PC-9 (cell line): ENCODE measurements at regions not wholly inside any gene's neighbourhood (a gene's known extent, or its start where the extent isn't known, plus 50 kb on each side); places are given as distances from the start of the nearest gene placed in this dataset.

Source experiments
- EZH2 ChIP-seq: fragments of 200-600 bp; sonication (generic); IDR thresholded peaks from 2 replicates; pipeline ENCODE4 v1.8.0; 2017; ENCODE audit warnings: antibody characterized with exemption, low read depth
- TF ChIP-seq, protein P1 (sequence below): fragments of 200-600 bp; sonication (generic); conservative IDR thresholded peaks from 2 replicates; pipeline ENCODE4 v1.6.1; 2017; ENCODE audit warnings: mixed run types, antibody characterized with exemption, mild to moderate bottlenecking, moderate library complexity

DNA sequence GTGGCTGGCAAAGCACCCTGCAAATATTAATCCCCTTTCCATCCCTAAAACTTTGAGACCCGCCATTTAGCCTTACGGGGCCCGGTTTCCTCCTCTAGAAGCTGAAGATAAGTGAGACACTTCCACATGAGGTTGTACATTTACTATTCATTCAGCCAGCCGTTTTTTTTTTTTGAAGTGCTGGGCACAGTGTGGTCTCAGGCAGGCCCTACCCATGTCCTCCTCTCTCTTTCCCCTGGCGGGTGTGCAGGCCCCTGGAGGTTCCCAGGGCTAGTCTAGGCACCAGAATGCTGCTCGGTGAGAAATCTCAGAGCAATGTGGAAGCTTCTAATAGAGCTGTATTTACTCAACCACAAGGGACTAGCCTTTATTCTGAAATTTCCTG lies 107.4 kb upstream of the LARP1 start:
- TF ChIP-seq, protein P1, sequence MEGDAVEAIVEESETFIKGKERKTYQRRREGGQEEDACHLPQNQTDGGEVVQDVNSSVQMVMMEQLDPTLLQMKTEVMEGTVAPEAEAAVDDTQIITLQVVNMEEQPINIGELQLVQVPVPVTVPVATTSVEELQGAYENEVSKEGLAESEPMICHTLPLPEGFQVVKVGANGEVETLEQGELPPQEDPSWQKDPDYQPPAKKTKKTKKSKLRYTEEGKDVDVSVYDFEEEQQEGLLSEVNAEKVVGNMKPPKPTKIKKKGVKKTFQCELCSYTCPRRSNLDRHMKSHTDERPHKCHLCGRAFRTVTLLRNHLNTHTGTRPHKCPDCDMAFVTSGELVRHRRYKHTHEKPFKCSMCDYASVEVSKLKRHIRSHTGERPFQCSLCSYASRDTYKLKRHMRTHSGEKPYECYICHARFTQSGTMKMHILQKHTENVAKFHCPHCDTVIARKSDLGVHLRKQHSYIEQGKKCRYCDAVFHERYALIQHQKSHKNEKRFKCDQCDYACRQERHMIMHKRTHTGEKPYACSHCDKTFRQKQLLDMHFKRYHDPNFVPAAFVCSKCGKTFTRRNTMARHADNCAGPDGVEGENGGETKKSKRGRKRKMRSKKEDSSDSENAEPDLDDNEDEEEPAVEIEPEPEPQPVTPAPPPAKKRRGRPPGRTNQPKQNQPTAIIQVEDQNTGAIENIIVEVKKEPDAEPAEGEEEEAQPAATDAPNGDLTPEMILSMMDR = no peak
- TF ChIP-seq EZH2 = no peak
